H9 (cell line): ENCODE measurements at regions not wholly inside any gene's neighbourhood (a gene's known extent, or its start where the extent isn't known, plus 50 kb on each side); places are given as distances from the start of the nearest gene placed in this dataset.

ENCODE experiments used
- DNase-seq: peaks from one replicate; pipeline ENCODE4 v3.0.0-alpha.2; 2017
- H2AFZ ChIP-seq: one replicate; pipeline ENCODE4 v1.6.1; 2013; ENCODE audit warnings: mild to moderate bottlenecking, low read length, control low read depth, moderate library complexity
- H2AK5ac ChIP-seq: 2 replicates; pipeline ENCODE4 v1.6.1; 2013; ENCODE audit warnings: low read length, control low read depth, mixed read lengths; ENCODE audit not compliant: insufficient read length
- H2BK120ac ChIP-seq: one replicate; pipeline ENCODE4 v1.6.1; 2013; ENCODE audit warnings: low read depth, mild to moderate bottlenecking, low read length, control low read depth, inconsistent platforms; ENCODE audit not compliant: poor library complexity, severe bottlenecking
- H2BK12ac ChIP-seq: 2 replicates; pipeline ENCODE4 v1.6.1; 2013; ENCODE audit warnings: low read length, control low read depth, mixed read lengths, low read depth; ENCODE audit not compliant: insufficient read length
- H2BK15ac ChIP-seq: 2 replicates; pipeline ENCODE4 v1.6.1; 2013; ENCODE audit warnings: low read depth, low read length, control low read depth
- H2BK20ac ChIP-seq: one replicate; pipeline ENCODE4 v1.6.1; 2013; ENCODE audit warnings: low read depth, mild to moderate bottlenecking, low read length, control low read depth, inconsistent platforms; ENCODE audit not compliant: poor library complexity, severe bottlenecking
- H2BK5ac ChIP-seq: 2 replicates; pipeline ENCODE4 v1.6.1; 2013; ENCODE audit warnings: low read length, control low read depth, mixed read lengths; ENCODE audit not compliant: insufficient read length
- H3K14ac ChIP-seq: 2 replicates; pipeline ENCODE4 v1.6.1; 2013; ENCODE audit warnings: low read length, control low read depth; ENCODE audit not compliant: insufficient read depth
- H3K18ac ChIP-seq: 2 replicates; pipeline ENCODE4 v1.6.1; 2013; ENCODE audit warnings: low read depth, mild to moderate bottlenecking, mixed read lengths, low read length, control low read depth; ENCODE audit not compliant: insufficient read length
- H3K23ac ChIP-seq: 2 replicates; pipeline ENCODE4 v1.6.1; 2013; ENCODE audit warnings: low read length, control low read depth, mixed read lengths, low read depth; ENCODE audit not compliant: insufficient read length
- H3K23me2 ChIP-seq: 2 replicates; pipeline ENCODE4 v1.6.1; 2013; ENCODE audit warnings: low read depth, mild to moderate bottlenecking, mixed read lengths, low read length, control low read depth; ENCODE audit not compliant: insufficient read length, poor library complexity, severe bottlenecking
- H3K27ac ChIP-seq: 2 replicates; pipeline ENCODE4 v1.5.1; 2013; ENCODE audit warnings: low read length, control low read depth, mixed read lengths, low read depth; ENCODE audit not compliant: insufficient read length
- H3K27me3 ChIP-seq: 2 replicates; pipeline ENCODE4 v1.6.1; 2013; ENCODE audit warnings: low read length, control low read depth, inconsistent platforms; ENCODE audit not compliant: insufficient read depth
- H3K4ac ChIP-seq: 2 replicates; pipeline ENCODE4 v1.6.1; 2013; ENCODE audit warnings: low read depth, mild to moderate bottlenecking, control low read depth, inconsistent platforms, low read length, moderate library complexity
- H3K4me1 ChIP-seq: 2 replicates; pipeline ENCODE4 v1.6.1; 2013; ENCODE audit warnings: low read length, control low read depth, inconsistent platforms; ENCODE audit not compliant: insufficient read depth
- H3K4me2 ChIP-seq: 2 replicates; pipeline ENCODE4 v1.6.1; 2013; ENCODE audit warnings: low read length, control low read depth, mixed read lengths; ENCODE audit not compliant: insufficient read length, insufficient read depth
- H3K56ac ChIP-seq: 2 replicates; pipeline ENCODE4 v1.6.1; 2013; ENCODE audit warnings: low read depth, mild to moderate bottlenecking, mixed read lengths, low read length, control low read depth; ENCODE audit not compliant: insufficient read length
- H3K79me1 ChIP-seq: 2 replicates; pipeline ENCODE4 v1.6.1; 2013; ENCODE audit warnings: low read depth, mild to moderate bottlenecking, moderate library complexity, low read length, control low read depth, inconsistent platforms; ENCODE audit not compliant: insufficient read depth, poor library complexity, severe bottlenecking
- H3K79me2 ChIP-seq: 2 replicates; pipeline ENCODE4 v1.6.1; 2013; ENCODE audit warnings: low read length, control low read depth, inconsistent platforms; ENCODE audit not compliant: insufficient read depth
- H3K9ac ChIP-seq: 2 replicates; pipeline ENCODE4 v1.6.1; 2013; ENCODE audit warnings: low read length, control low read depth, mixed read lengths; ENCODE audit not compliant: insufficient read length; ENCODE audit errors: extremely low read depth
- H3K9me3 ChIP-seq: one replicate; pipeline ENCODE4 v1.6.1; 2013; ENCODE audit warnings: low read depth, low read length, inconsistent platforms; ENCODE audit not compliant: control insufficient read depth
- H3T11ph ChIP-seq: one replicate; pipeline ENCODE4 v1.6.1; 2013; ENCODE audit warnings: mild to moderate bottlenecking, low read length, control low read depth, inconsistent platforms
- H4K20me1 ChIP-seq: one replicate; pipeline ENCODE4 v1.6.1; 2013; ENCODE audit not compliant: control insufficient read depth, insufficient read length, insufficient read depth
- H4K5ac ChIP-seq: 2 replicates; pipeline ENCODE4 v1.6.1; 2013; ENCODE audit warnings: low read depth, mild to moderate bottlenecking, mixed read lengths, low read length, control low read depth; ENCODE audit not compliant: insufficient read length
- H4K8ac ChIP-seq: replicated peaks from 2 replicates; pipeline ENCODE4 v1.6.1; 2013; ENCODE audit warnings: low read length, control low read depth, mixed read lengths, low read depth; ENCODE audit not compliant: insufficient read length
- H4K91ac ChIP-seq: 2 replicates; pipeline ENCODE4 v1.6.1; 2013; ENCODE audit warnings: low read depth, mild to moderate bottlenecking, moderate library complexity, mixed read lengths, low read length, control low read depth; ENCODE audit not compliant: insufficient read length
- H3K27ac Mint-ChIP-seq, 3 experiments: 2 replicates in 2 of 3; 3 replicates in 1 of 3; pipeline ENCODE4 v1.8.0; 2020 to 2021; ENCODE audit warnings: mixed read lengths in 3 of 3, mild to moderate bottlenecking in 1 of 3, moderate library complexity in 1 of 3
- H3K27me3 Mint-ChIP-seq: 2 replicates; pipeline ENCODE4 v1.8.0; 2021; ENCODE audit warnings: low read depth, mild to moderate bottlenecking, moderate library complexity, mixed read lengths
- H3K36me3 Mint-ChIP-seq, 3 experiments: 2 replicates in 2 of 3; 3 replicates in 1 of 3; pipeline ENCODE4 v1.8.0; 2020 to 2021; ENCODE audit warnings: low read depth in 3 of 3, mixed read lengths in 3 of 3; ENCODE audit not compliant: insufficient read depth in 1 of 3
- H3K4me1 Mint-ChIP-seq, 2 experiments: 2 replicates each; pipeline ENCODE4 v1.8.0; 2020; ENCODE audit warnings: mixed read lengths in 2 of 2
- H3K4me3 Mint-ChIP-seq, 2 experiments: 2 replicates in 1 of 2; 3 replicates in 1 of 2; pipeline ENCODE4 v1.8.0; 2020 to 2021; ENCODE audit warnings: mild to moderate bottlenecking in 2 of 2, mixed read lengths in 2 of 2, moderate library complexity in 1 of 2
- H3K9me3 Mint-ChIP-seq, 2 experiments: 2 replicates in 1 of 2; 3 replicates in 1 of 2; pipeline ENCODE4 v1.8.0; 2020; ENCODE audit warnings: mild to moderate bottlenecking in 2 of 2, mixed read lengths in 2 of 2, moderate library complexity in 1 of 2
- WGBS: extraction: QIAGEN DNeasy Blood & Tissue Kit; methylation state at CpG from one replicate; pipeline ENCODE4 v1.1.7; 2013; ENCODE audit warnings: missing lambda C conversion rate, low lambda C conversion rate, mixed read lengths; ENCODE audit not compliant: insufficient read length; ENCODE audit errors: extremely low coverage; 5-methylcytosine and 5-hydroxymethylcytosine counted together
- TF ChIP-seq, protein P1 (sequence below): fragments of 200-600 bp; sonication (generic); conservative IDR thresholded peaks from 3 replicates; pipeline ENCODE4 v1.8.0; 2021; ENCODE audit warnings: antibody characterized with exemption, mild to moderate bottlenecking

DNA sequence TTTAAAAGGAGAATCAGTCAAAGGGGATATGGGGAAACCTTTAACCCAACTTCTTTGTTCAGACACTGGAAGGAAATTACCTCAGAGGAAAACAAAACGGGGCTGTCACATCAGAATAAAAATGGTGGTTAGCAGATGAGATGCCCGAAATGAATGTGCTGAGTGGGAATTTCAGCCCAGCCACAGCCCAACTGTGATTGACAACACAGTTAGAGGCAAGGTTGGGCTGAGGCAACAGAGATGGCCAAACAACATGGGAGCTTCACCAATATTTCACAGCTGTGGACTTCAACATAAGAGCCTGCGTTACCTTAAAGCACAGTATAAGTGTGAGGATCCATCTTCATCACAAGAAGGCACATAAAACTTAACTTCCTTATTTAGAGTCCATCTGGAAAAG, 133.5 kb upstream of the PTPRZ1 start:
- peaks cover 8 to 10% of the 10 kb centered on the region in 2 experiments for H3K4me1 Mint-ChIP-seq
- no CpG with 5 or more reads among the region's 3 CpGs for WGBS
- TF ChIP-seq, protein P1, sequence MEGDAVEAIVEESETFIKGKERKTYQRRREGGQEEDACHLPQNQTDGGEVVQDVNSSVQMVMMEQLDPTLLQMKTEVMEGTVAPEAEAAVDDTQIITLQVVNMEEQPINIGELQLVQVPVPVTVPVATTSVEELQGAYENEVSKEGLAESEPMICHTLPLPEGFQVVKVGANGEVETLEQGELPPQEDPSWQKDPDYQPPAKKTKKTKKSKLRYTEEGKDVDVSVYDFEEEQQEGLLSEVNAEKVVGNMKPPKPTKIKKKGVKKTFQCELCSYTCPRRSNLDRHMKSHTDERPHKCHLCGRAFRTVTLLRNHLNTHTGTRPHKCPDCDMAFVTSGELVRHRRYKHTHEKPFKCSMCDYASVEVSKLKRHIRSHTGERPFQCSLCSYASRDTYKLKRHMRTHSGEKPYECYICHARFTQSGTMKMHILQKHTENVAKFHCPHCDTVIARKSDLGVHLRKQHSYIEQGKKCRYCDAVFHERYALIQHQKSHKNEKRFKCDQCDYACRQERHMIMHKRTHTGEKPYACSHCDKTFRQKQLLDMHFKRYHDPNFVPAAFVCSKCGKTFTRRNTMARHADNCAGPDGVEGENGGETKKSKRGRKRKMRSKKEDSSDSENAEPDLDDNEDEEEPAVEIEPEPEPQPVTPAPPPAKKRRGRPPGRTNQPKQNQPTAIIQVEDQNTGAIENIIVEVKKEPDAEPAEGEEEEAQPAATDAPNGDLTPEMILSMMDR = no peak
- H3K14ac ChIP-seq = no peak overlapping the region
- H3K4ac ChIP-seq = no peak overlapping the region
- no peak overlapping the region for H3K18ac ChIP-seq
- no peak overlapping the region for H2BK12ac ChIP-seq
- no peaks in the 10 kb centered on the region for H3K79me1 ChIP-seq
- H3K27ac Mint-ChIP-seq = peak overlapping the region; percentile 47 to 90 (median 62); a peak in 3 of 7 replicates
- no peaks in the 10 kb centered on the region for H3K4me1 ChIP-seq
- no peaks in the 10 kb centered on the region for H3K27me3 ChIP-seq
- no peak overlapping the region for H4K5ac ChIP-seq
- H3K9ac ChIP-seq = no peak overlapping the region
- no peaks in the 10 kb centered on the region for H3K36me3 Mint-ChIP-seq
- no peaks in the 10 kb centered on the region for H3K23me2 ChIP-seq
- H3K9me3 Mint-ChIP-seq = no peaks in the 10 kb centered on the region
- H2BK5ac ChIP-seq = no peak overlapping the region
- H3T11ph ChIP-seq = no peak overlapping the region
- no peaks in the 10 kb centered on the region for H3K79me2 ChIP-seq
- no peak overlapping the region for H3K56ac ChIP-seq
- no peak overlapping the region for H3K27ac ChIP-seq
- H3K4me3 Mint-ChIP-seq = no peak overlapping the region
- no peak overlapping the region for H2BK15ac ChIP-seq
- no peak overlapping the region for H2AK5ac ChIP-seq
- DNase-seq = no peak
- no peaks in the 10 kb centered on the region for H3K9me3 ChIP-seq
- no peak overlapping the region for H2BK120ac ChIP-seq
- no peak overlapping the region for H3K23ac ChIP-seq
- no peak overlapping the region for H4K8ac ChIP-seq
- H2AFZ ChIP-seq = no peak overlapping the region
- no peak overlapping the region for H4K91ac ChIP-seq
- H3K27me3 Mint-ChIP-seq = no peaks in the 10 kb centered on the region
- H3K4me2 ChIP-seq = no peak overlapping the region
- H4K20me1 ChIP-seq = no peaks in the 10 kb centered on the region
- H2BK20ac ChIP-seq = no peak overlapping the region
